Loucy (cell line): ENCODE measurements at regions not wholly inside any gene's neighbourhood (a gene's known extent, or its start where the extent isn't known, plus 50 kb on each side); places are given as distances from the start of the nearest gene placed in this dataset.
"Not testable (repeated sequence)": the region's sequence is repeated elsewhere in the genome, so short reads cannot be mapped to it uniquely, and the experiment has no call there.

Source experiments
- CTCF ChIP-seq: fragments of 200-600 bp; sonication (generic); conservative IDR thresholded peaks from 2 replicates; pipeline ENCODE4 v1.5.1; 2014; ENCODE audit warnings: mild to moderate bottlenecking, antibody characterized with exemption, low read length
- EZH2phosphoT487 ChIP-seq: fragments of 200-600 bp; IDR thresholded peaks from 2 replicates; pipeline ENCODE4 v1.6.1; 2018; ENCODE audit warnings: antibody characterized with exemption, mild to moderate bottlenecking, moderate library complexity, borderline replicate concordance

GRCh38 chr1:206271153-206271552 lies 67.8 kb downstream of the SRGAP2 start:
- TF ChIP-seq CTCF, EZH2phosphoT487: not testable (repeated sequence)
